ENCODE measurements at regions not wholly inside any gene's neighbourhood (a gene's known extent, or its start where the extent isn't known, plus 50 kb on each side); places are given as distances from the start of the nearest gene placed in this dataset.

DNA sequence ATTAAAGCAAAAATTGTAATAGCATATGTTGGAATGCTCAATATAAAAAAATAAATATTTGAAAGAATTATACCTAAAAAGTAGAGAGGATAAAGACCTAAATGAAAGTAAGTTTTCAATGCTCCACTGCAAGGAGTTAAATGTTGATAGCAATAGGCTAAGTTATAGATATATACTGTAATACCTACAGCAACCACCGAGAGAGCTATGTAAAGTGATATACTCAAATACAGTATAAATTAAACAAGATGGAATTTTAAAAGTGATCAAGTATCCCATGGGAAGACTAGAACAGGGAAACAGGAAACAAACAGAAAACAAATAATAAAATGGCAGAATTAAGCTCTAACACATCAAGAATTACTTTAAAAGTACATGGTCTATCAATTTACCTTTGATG lies 73.9 kb downstream of the CASP3 start:
- H3K4me2 ChIP-seq (ENCODE audit: low read length, poor library complexity, severe bottlenecking), result no peak overlapping the region
- no peak overlapping the region for H2AK5ac ChIP-seq (ENCODE audit: low read length, severe bottlenecking)
- H2BK120ac ChIP-seq (ENCODE audit: low read depth, low read length), result no peak overlapping the region
- H2BK15ac ChIP-seq (ENCODE audit: low read depth, poor library complexity, severe bottlenecking), result no peak overlapping the region
- H3K27me3 ChIP-seq (ENCODE audit: control insufficient read depth in 1 of 2, insufficient read depth in 1 of 2, low read length in 2 of 2), result no peaks in the 10 kb centered on the region
- H4K91ac ChIP-seq (ENCODE audit: low read length), result no peak overlapping the region
- H3K4me3 ChIP-seq (ENCODE audit: insufficient read depth in 1 of 2, low read depth in 1 of 2, low read length in 2 of 2), result no peak overlapping the region
- H3K79me1 ChIP-seq (replicated peaks; ENCODE audit: low read length, poor library complexity, severe bottlenecking), result no peaks in the 10 kb centered on the region
- no peak overlapping the region for H3K4ac ChIP-seq (ENCODE audit: low read depth in 1 of 2, low read length in 2 of 2)
- H3K36me3 ChIP-seq (ENCODE audit: control insufficient read depth in 1 of 2, insufficient read depth in 2 of 2, low read depth in 1 of 2, low read length in 2 of 2), result no peaks in the 10 kb centered on the region
- no peak overlapping the region for H3K14ac ChIP-seq (ENCODE audit: low read length in 2 of 2)
- H3K4me1 ChIP-seq (ENCODE audit: control insufficient read depth, insufficient read depth, low read depth, low read length), result no peaks in the 10 kb centered on the region
- H3K9ac ChIP-seq (ENCODE audit: low read length), result no peak overlapping the region
- H3K27ac ChIP-seq (ENCODE audit: low read length, poor library complexity, severe bottlenecking), result no peak overlapping the region
- no peak overlapping the region for H4K8ac ChIP-seq (ENCODE audit: low read length)
- H3K9me3 ChIP-seq (ENCODE audit: control insufficient read depth, low read length), result no peaks in the 10 kb centered on the region
- no CpG with 5 or more reads among the region's 1 CpG for WGBS
- H2BK12ac ChIP-seq (ENCODE audit: low read length in 2 of 2), result no peak overlapping the region
- H2AFZ ChIP-seq (ENCODE audit: low read depth, low read length), result no peak overlapping the region
- H3K18ac ChIP-seq (ENCODE audit: low read depth in 1 of 2, low read length in 2 of 2), result no peak overlapping the region
- DNase-seq, result no peak
- no peak overlapping the region for H2BK5ac ChIP-seq (ENCODE audit: low read depth, low read length, poor library complexity, severe bottlenecking)
- H3K23ac ChIP-seq (ENCODE audit: low read length in 2 of 2), result no peak overlapping the region

DNA sequence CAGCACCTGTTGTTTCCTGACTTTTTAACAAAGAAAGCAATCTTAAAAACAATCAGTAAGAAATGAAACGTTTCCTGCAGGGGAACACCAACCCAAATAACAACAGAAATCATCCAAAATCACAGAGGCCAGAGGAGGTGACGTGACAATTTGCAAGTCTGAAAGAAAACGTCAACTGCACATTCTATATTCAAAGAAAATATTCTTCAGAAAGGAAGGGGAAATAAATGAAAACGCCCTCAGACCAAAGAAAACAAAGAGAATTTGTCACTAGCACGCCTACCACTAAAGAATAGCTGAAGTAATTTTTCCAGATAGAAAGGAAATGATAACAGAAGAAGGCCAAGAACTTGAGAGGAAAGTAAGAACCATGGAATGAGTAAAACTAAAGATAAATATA lies 74.4 kb downstream of the CASP3 start:
- Histone ChIP-seq H3K4ac (ENCODE audit: low read depth in 1 of 2, low read length in 2 of 2) (no peak overlapping the region), H3K14ac (ENCODE audit: low read length in 2 of 2) (no peak overlapping the region), H3K18ac (ENCODE audit: low read depth in 1 of 2, low read length in 2 of 2) (no peak overlapping the region), H3K36me3 (ENCODE audit: control insufficient read depth in 1 of 2, insufficient read depth in 2 of 2, low read depth in 1 of 2, low read length in 2 of 2) (no peaks in the 10 kb centered on the region), H3K9me3 (ENCODE audit: control insufficient read depth, low read length) (no peaks in the 10 kb centered on the region), H2BK12ac (ENCODE audit: low read length in 2 of 2) (no peak overlapping the region), H4K91ac (ENCODE audit: low read length) (no peak overlapping the region), H2AFZ (ENCODE audit: low read depth, low read length) (no peak overlapping the region), H2BK120ac (ENCODE audit: low read depth, low read length) (no peak overlapping the region), H3K27me3 (ENCODE audit: control insufficient read depth in 1 of 2, insufficient read depth in 1 of 2, low read length in 2 of 2) (no peaks in the 10 kb centered on the region), H2BK5ac (ENCODE audit: low read depth, low read length, poor library complexity, severe bottlenecking) (no peak overlapping the region), H3K4me1 (ENCODE audit: control insufficient read depth, insufficient read depth, low read depth, low read length) (no peaks in the 10 kb centered on the region), H2BK15ac (ENCODE audit: low read depth, poor library complexity, severe bottlenecking) (no peak overlapping the region), H3K9ac (ENCODE audit: low read length) (no peak overlapping the region), H3K79me1 (replicated peaks; ENCODE audit: low read length, poor library complexity, severe bottlenecking) (no peaks in the 10 kb centered on the region), H3K4me2 (ENCODE audit: low read length, poor library complexity, severe bottlenecking) (no peak overlapping the region), H3K4me3 (ENCODE audit: insufficient read depth in 1 of 2, low read depth in 1 of 2, low read length in 2 of 2) (no peak overlapping the region), H3K23ac (ENCODE audit: low read length in 2 of 2) (no peak overlapping the region), H3K27ac (ENCODE audit: low read length, poor library complexity, severe bottlenecking) (no peak overlapping the region), H2AK5ac (ENCODE audit: low read length, severe bottlenecking) (no peak overlapping the region), H4K8ac (ENCODE audit: low read length) (no peak overlapping the region)
- 58% methylated on average over 1 of the region's 5 CpGs for WGBS
- no peak for DNase-seq

DNA sequence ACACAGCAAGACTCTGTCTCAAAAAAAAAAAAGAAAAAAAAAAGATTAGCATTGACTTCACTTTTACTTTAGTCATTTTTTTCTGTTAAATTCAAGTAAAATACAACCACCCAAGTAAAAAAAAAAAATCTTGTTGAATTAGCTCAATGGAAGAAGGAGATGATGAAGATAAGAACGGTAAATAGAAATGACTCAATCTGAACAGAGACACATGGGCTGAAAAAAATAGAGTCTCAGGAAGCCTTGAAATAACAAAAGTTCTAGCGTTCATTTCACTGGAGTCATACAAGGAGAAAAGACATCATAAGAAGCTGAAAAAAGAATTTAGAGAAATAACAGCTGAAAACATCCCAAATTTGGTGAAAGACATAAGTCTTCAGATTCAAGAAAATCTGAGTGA lies 75.5 kb downstream of the CASP3 start:
- no peak overlapping the region for H2BK12ac ChIP-seq (ENCODE audit: low read length in 2 of 2)
- no peak overlapping the region for H4K8ac ChIP-seq (ENCODE audit: low read length)
- no peaks in the 10 kb centered on the region for H3K79me1 ChIP-seq (replicated peaks; ENCODE audit: low read length, poor library complexity, severe bottlenecking)
- no peak for DNase-seq
- H2BK15ac ChIP-seq (ENCODE audit: low read depth, poor library complexity, severe bottlenecking), result no peak overlapping the region
- H3K27me3 ChIP-seq (ENCODE audit: control insufficient read depth in 1 of 2, insufficient read depth in 1 of 2, low read length in 2 of 2), result no peaks in the 10 kb centered on the region
- H3K4ac ChIP-seq (ENCODE audit: low read depth in 1 of 2, low read length in 2 of 2), result no peak overlapping the region
- H3K4me3 ChIP-seq (ENCODE audit: insufficient read depth in 1 of 2, low read depth in 1 of 2, low read length in 2 of 2), result no peak overlapping the region
- no peak overlapping the region for H2BK5ac ChIP-seq (ENCODE audit: low read depth, low read length, poor library complexity, severe bottlenecking)
- H2AK5ac ChIP-seq (ENCODE audit: low read length, severe bottlenecking), result no peak overlapping the region
- H3K9me3 ChIP-seq (ENCODE audit: control insufficient read depth, low read length), result no peaks in the 10 kb centered on the region
- H3K23ac ChIP-seq (ENCODE audit: low read length in 2 of 2), result no peak overlapping the region
- H3K18ac ChIP-seq (ENCODE audit: low read depth in 1 of 2, low read length in 2 of 2), result no peak overlapping the region
- H3K27ac ChIP-seq (ENCODE audit: low read length, poor library complexity, severe bottlenecking), result no peak overlapping the region
- H3K36me3 ChIP-seq (ENCODE audit: control insufficient read depth in 1 of 2, insufficient read depth in 2 of 2, low read depth in 1 of 2, low read length in 2 of 2), result no peaks in the 10 kb centered on the region
- no peak overlapping the region for H3K9ac ChIP-seq (ENCODE audit: low read length)
- 92% methylated on average over 1 of the region's 2 CpGs for WGBS
- H2AFZ ChIP-seq (ENCODE audit: low read depth, low read length), result no peak overlapping the region
- no peak overlapping the region for H2BK120ac ChIP-seq (ENCODE audit: low read depth, low read length)
- H4K91ac ChIP-seq (ENCODE audit: low read length), result no peak overlapping the region
- no peak overlapping the region for H3K4me2 ChIP-seq (ENCODE audit: low read length, poor library complexity, severe bottlenecking)
- no peaks in the 10 kb centered on the region for H3K4me1 ChIP-seq (ENCODE audit: control insufficient read depth, insufficient read depth, low read depth, low read length)
- H3K14ac ChIP-seq (ENCODE audit: low read length in 2 of 2), result no peak overlapping the region

DNA sequence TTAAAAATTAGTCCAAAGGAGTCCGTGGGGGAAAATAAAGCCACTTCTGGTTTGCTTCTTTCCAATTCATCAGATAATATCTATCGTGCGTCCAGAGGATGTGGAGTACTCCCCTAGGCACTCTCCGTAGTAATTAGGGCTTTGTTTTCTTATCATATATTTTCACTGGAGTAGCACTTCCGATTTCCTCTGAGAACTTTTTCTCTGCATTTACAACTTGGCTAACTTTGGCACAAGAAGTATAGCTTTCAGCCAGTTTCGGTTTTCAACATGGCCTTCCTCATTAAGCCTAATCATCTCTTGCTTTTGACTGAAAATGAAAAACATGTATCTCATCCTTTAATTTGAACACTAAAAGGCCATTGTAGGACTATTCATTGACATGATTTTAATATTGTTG lies 80.5 kb downstream of the CASP3 start:
- H3K23ac ChIP-seq (ENCODE audit: low read length in 2 of 2), result no peak overlapping the region
- H3K9ac ChIP-seq (ENCODE audit: low read length), result no peak overlapping the region
- no peaks in the 10 kb centered on the region for H3K27me3 ChIP-seq (ENCODE audit: control insufficient read depth in 1 of 2, insufficient read depth in 1 of 2, low read length in 2 of 2)
- no peak overlapping the region for H3K18ac ChIP-seq (ENCODE audit: low read depth in 1 of 2, low read length in 2 of 2)
- H3K4ac ChIP-seq (ENCODE audit: low read depth in 1 of 2, low read length in 2 of 2), result no peak overlapping the region
- no peak overlapping the region for H3K27ac ChIP-seq (ENCODE audit: low read length, poor library complexity, severe bottlenecking)
- 92% methylated on average over 5 of the region's 6 CpGs for WGBS
- H3K4me1 ChIP-seq (ENCODE audit: control insufficient read depth, insufficient read depth, low read depth, low read length), result no peaks in the 10 kb centered on the region
- no peak overlapping the region for H2BK15ac ChIP-seq (ENCODE audit: low read depth, poor library complexity, severe bottlenecking)
- no peak overlapping the region for H4K91ac ChIP-seq (ENCODE audit: low read length)
- no peaks in the 10 kb centered on the region for H3K79me1 ChIP-seq (replicated peaks; ENCODE audit: low read length, poor library complexity, severe bottlenecking)
- no peak overlapping the region for H2AK5ac ChIP-seq (ENCODE audit: low read length, severe bottlenecking)
- H3K4me3 ChIP-seq (ENCODE audit: insufficient read depth in 1 of 2, low read depth in 1 of 2, low read length in 2 of 2), result no peak overlapping the region
- DNase-seq, result no peak
- no peaks in the 10 kb centered on the region for H3K36me3 ChIP-seq (ENCODE audit: control insufficient read depth in 1 of 2, insufficient read depth in 2 of 2, low read depth in 1 of 2, low read length in 2 of 2)
- H2AFZ ChIP-seq (ENCODE audit: low read depth, low read length), result no peak overlapping the region
- no peaks in the 10 kb centered on the region for H3K9me3 ChIP-seq (ENCODE audit: control insufficient read depth, low read length)
- H2BK120ac ChIP-seq (ENCODE audit: low read depth, low read length), result no peak overlapping the region
- no peak overlapping the region for H2BK5ac ChIP-seq (ENCODE audit: low read depth, low read length, poor library complexity, severe bottlenecking)
- no peak overlapping the region for H2BK12ac ChIP-seq (ENCODE audit: low read length in 2 of 2)
- no peak overlapping the region for H3K14ac ChIP-seq (ENCODE audit: low read length in 2 of 2)
- H4K8ac ChIP-seq (ENCODE audit: low read length), result no peak overlapping the region
- H3K4me2 ChIP-seq (ENCODE audit: low read length, poor library complexity, severe bottlenecking), result no peak overlapping the region
